HG02852 (cell line): ENCODE measurements at regions not wholly inside any gene's neighbourhood (a gene's known extent, or its start where the extent isn't known, plus 50 kb on each side); places are given as distances from the start of the nearest gene placed in this dataset.

Source experiments
- ATAC-seq: cut with Tn5 transposase; IDR thresholded peaks from one replicate; pipeline ENCODE4 v1.9.1; 2021; ENCODE audit warnings: mild to moderate bottlenecking, moderate library complexity; ENCODE audit not compliant: unreplicated experiment

GRCh38 chr20:50369225-50370035 lies 140.8 kb upstream of the PTPN1 start:
- no peak for ATAC-seq

GRCh38 chr20:50370036-50370566 lies 140.1 kb upstream of the PTPN1 start:
- ATAC-seq = no peak

- no peak for ATAC-seq
These were observed 138.1 kb upstream of the PTPN1 start for GRCh38 chr20:50371878-50372769.

- no peak for ATAC-seq
These were observed 137.5 kb upstream of the PTPN1 start for GRCh38 chr20:50372770-50373088.

- ATAC-seq = no peak
These were observed 136.4 kb upstream of the PTPN1 start for GRCh38 chr20:50373674-50374286.

- no peak for ATAC-seq
These were observed 135.6 kb upstream of the PTPN1 start for GRCh38 chr20:50374541-50375078.

GRCh38 chr20:50376179-50376887 lies 133.8 kb upstream of the PTPN1 start:
- no peak for ATAC-seq

GRCh38 chr20:50376888-50377459 lies 133.2 kb upstream of the PTPN1 start:
- ATAC-seq = no peak

GRCh38 chr20:50378170-50379000 lies 131.8 kb upstream of the PTPN1 start:
- no peak for ATAC-seq

- no peak for ATAC-seq
These were observed 130.9 kb upstream of the PTPN1 start for GRCh38 chr20:50379049-50379990.

- no peak for ATAC-seq
These were observed 130.0 kb upstream of the PTPN1 start for GRCh38 chr20:50379991-50380696.

- ATAC-seq = no peak
These were observed 129.5 kb upstream of the PTPN1 start for GRCh38 chr20:50380697-50381040.

GRCh38 chr20:50381075-50381732 lies 129.0 kb upstream of the PTPN1 start:
- no peak for ATAC-seq

- ATAC-seq = no peak
These were observed 128.2 kb upstream of the PTPN1 start for GRCh38 chr20:50381771-50382593.

- ATAC-seq = no peak
These were observed 124.2 kb upstream of the PTPN1 start for GRCh38 chr20:50385733-50386640.
